GM19455 (cell line): ENCODE measurements at regions not wholly inside any gene's neighbourhood (a gene's known extent, or its start where the extent isn't known, plus 50 kb on each side); places are given as distances from the start of the nearest gene placed in this dataset.

ENCODE experiments used
- ATAC-seq: cut with Tn5 transposase; IDR thresholded peaks from one replicate; pipeline ENCODE4 v1.9.1; 2021; ENCODE audit not compliant: unreplicated experiment

- no peak for ATAC-seq
Observed at GRCh38 chr14:65308536-65308935, 104.0 kb upstream of the FUT8 start.

DNA sequence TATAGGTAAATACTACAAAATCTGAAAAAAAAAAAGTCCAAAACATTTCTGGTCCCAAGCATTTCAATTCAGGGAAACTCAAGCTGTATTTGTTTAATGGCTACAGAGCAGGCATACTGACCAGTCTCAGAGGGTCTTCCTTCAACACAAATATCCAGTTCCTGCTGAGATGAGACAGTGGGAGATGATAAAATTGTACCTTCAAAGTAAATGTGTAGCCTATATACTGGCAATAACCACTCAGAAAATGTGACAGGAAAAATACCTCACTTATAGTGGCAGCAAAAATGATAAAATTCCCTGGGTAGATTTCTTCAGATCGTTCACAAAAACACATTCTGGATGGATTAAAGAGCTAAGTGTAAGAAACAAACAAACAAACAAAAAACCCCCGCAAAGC is 102.0 kb upstream of the FUT8 start:
- no peak for ATAC-seq

GRCh38 chr14:65312859-65313258 is 99.7 kb upstream of the FUT8 start:
- ATAC-seq = no peak

- ATAC-seq = peak; percentile 59
Observed at GRCh38 chr14:65318636-65319506, 93.7 kb upstream of the FUT8 start.

DNA sequence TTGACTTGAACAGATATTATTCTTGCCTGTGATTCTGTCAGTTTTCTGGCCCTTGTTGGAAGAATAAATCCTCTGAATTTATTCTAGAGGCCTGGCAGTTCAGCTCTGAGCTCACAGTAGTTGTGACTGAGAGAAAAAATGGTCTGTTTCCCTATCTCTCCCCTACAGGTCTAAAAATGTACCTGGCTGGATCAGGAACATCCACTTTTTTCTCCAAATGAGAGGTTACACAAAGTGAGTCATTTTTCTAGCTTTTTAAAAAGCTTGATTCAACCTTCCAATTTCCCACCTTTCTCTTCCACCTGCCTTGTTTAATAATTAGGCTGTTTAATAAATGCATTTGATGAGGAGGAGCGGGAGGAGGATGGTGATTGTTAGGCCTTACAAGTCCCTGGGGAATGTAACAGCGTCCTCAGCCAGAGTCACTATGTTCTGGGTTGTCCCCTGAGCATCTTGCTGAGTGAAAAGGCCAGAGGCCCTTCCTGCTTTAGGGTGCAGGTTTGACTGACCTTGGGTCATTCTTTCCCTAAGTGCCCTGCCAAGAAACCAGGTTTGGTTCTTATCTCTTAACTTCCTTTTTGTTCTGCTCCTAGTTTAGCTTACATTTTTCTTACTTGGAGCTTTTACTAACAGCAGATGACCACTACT is 91.7 kb upstream of the FUT8 start:
- ATAC-seq = no peak

GRCh38 chr14:65321370-65321875 is 91.1 kb upstream of the FUT8 start:
- peak; percentile 48 for ATAC-seq

- ATAC-seq = no peak
Observed at GRCh38 chr14:65329481-65329880, 83.0 kb upstream of the FUT8 start.

- ATAC-seq = no peak
Observed at GRCh38 chr14:65329911-65330310, 82.6 kb upstream of the FUT8 start.

DNA sequence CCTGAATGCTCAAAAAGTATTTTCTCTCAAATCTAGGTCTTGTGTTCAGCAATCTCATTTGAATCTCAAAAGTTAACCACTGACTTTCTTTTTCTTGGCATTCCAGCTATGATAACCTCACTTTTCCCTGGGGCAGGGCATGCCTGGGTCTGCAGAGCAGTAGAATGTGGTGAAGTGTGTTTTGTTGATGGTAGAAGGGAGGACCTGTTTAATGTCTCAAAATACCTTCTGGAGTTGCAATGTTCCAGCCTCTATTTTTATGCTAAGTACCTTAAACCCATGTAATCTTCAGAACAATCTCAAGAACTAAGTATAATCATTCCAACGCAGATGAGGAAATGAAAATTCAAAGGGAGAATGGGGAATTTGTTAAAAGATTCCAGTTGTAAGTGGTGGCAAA is 82.1 kb upstream of the FUT8 start:
- ATAC-seq = no peak

GRCh38 chr14:65331652-65332051 is 80.9 kb upstream of the FUT8 start:
- no peak for ATAC-seq

- ATAC-seq = no peak
Observed at GRCh38 chr14:65332141-65332871, 80.2 kb upstream of the FUT8 start.

DNA sequence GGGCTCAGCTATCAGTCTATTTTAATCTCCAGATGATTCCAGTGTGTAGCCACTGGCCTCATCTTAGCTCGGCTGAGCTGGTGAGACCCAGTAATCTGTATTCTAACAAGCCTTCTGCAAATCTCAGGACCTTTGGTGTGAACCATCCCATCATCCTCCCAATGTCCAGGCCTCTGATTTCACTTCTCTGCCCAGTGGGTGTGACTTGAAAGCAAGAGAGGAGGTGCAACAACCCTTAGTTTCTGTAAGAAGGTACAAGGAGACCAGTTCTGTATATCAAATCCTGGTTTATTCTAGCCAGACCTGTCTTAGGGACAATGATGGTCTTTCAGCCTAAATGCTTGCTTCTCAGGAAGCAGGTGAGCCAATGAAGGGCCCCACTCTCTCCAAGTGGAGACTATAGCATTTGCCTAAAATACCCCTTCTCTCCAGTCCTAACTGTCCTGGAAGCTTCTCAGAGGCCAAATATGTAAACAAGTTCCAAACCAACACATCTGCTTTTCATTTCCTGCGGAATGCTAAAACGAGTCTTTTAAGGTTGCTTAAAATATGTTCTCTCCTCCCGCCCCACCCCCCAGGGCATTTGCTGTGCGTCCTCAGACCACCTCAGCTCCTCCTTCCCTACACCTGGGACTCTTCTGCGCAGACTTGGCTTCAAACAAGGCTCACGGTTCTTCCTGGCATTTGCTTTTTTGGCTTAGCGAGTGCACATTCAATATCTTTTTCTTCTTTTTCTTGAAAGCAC is 78.4 kb upstream of the FUT8 start:
- ATAC-seq = no peak

DNA sequence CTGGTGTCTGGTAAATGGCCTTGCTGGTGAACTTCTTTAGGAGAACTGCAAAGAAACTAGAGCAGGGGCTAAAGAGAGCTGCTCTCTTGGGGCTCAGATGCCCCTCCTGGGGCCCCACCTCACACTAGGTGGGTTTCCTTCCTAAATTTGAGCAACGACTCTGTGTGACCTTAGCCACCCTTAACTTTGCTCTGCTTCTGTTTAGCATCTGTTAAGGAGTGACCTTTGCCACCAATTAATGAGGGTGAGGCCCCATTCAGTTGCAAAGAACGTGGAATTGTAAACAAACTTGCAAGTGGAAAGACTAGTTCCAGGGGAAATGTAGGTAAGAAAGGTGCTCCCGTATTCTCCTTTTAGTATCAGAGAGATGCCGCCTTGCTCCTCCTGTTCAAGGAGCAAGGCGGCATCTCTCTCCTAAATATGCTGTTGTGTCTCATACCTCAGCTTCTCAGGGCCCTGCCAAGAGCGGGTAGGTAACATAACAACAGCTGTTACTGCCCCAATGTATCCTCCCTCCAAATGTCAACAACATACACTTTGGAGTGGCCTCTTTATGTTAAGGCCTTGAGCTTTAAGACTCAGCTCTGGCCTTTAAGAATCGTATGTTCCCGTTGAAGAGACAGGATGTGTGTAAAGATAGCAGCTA is 77.6 kb upstream of the FUT8 start:
- no peak for ATAC-seq

GRCh38 chr14:65335411-65335947 is 77.1 kb upstream of the FUT8 start:
- no peak for ATAC-seq

DNA sequence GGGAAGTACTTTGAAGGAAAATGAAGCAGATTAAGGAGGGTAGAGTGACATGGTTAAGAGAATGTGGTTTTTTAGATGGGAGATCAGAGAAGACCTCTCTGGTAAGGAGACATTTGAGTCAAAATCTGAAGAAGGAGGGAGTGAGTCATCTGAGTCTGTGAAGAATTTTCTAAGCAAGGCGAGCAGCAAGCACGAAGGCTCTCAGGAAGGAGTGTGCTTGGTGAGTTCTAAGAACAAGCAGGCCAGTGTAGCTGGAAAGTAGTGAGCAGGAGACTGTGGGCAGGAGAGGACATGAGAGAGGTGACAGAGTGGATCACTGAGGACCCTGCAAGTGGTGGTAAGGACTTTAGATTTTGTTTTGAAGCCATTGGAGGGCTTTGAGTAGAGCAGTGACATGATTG is 76.3 kb upstream of the FUT8 start:
- no peak for ATAC-seq

DNA sequence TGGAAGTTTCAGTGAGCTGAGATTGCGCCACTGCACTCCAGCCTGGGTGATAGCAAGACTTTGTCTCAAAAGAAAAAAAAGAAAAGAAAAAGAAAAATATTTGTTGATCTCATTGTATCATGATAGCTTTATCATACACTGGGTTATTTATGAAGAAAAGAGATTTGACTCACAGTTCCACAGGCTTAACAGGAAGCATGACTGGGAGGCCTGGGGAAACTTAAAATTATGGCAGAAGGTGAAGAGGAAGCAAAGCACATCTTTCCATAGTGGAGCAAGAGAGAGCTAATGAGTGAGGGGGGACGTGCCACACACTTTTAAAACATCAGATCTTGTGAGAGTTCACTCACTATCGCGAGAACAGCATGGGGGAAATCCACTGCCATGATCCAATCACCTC is 72.7 kb upstream of the FUT8 start:
- ATAC-seq = no peak

- ATAC-seq = no peak
Observed at GRCh38 chr14:65344011-65344410, 68.5 kb upstream of the FUT8 start.

- ATAC-seq = no peak
Observed at GRCh38 chr14:65345266-65345665, 67.3 kb upstream of the FUT8 start.

DNA sequence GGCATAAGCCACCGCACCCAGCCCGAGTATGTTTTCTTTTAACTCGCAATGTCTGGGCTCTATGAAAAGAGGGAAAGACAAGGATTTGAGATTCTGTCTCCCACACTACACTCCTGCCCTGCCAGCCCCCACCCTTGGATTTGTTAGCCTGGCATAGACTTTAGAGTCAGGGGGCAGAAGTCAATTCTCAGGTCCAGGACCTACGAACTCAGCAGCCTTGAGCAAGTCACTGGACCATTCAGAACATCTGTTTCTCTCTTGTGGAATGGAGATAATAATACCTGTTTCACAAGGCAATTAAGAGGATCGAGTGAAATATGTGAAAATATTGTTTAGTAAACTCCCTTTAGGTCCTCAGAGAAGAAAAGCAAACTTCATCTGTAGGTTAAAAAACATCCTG is 66.1 kb upstream of the FUT8 start:
- no peak for ATAC-seq

GRCh38 chr14:65346895-65347294 is 65.6 kb upstream of the FUT8 start:
- ATAC-seq = no peak
